IMR-90 (cell line): ENCODE measurements at regions not wholly inside any gene's neighbourhood (a gene's known extent, or its start where the extent isn't known, plus 50 kb on each side); places are given as distances from the start of the nearest gene placed in this dataset.

Experiments
- ATAC-seq: fragments of 200-7000 bp; cut with Tn5 transposase; 2 replicates; pipeline ENCODE4 v1.9.1; 2020; ENCODE audit warnings: low read depth, mild to moderate bottlenecking, moderate library complexity
- BruUV-seq: library from RNA; stranded (reverse); fragments of 400-500 nt; replicated peaks from 2 replicates; lab custom pipeline; 2021; lab: Mats Ljungman, UMichigan
- CTCF ChIA-PET: fragments of 300-600 bp; formaldehyde crosslinking; extraction: SDS; loops from one replicate; lab custom pipeline; 2021; ENCODE audit warnings: antibody characterized with exemption; lab: Yijun Ruan, JAX
- POLR2A ChIA-PET: fragments of 300-600 bp; sonication (Branson Sonifier 250); formaldehyde crosslinking; loops from one replicate; lab custom pipeline; 2022; ENCODE audit warnings: antibody characterized with exemption; ENCODE audit not compliant: unreplicated experiment; lab: Charles Lee
- DNase-seq: peaks from one replicate; pipeline ENCODE4 v3.0.0; 2013
- H2AFZ ChIP-seq: replicated peaks from 2 replicates; pipeline ENCODE3; 2013; ENCODE audit warnings: low read length, mild to moderate bottlenecking; ENCODE audit not compliant: poor library complexity
- H2AK5ac ChIP-seq: 2 replicates; pipeline ENCODE4 v1.6.1; 2013; ENCODE audit warnings: low read depth, low read length, inconsistent platforms
- H2AK9ac ChIP-seq: replicated peaks from 2 replicates; pipeline ENCODE3; 2013; ENCODE audit warnings: mild to moderate bottlenecking, low read depth, low read length, moderate library complexity; ENCODE audit not compliant: poor library complexity
- H2BK120ac ChIP-seq: 2 replicates; pipeline ENCODE4 v1.6.1; 2013; ENCODE audit warnings: low read depth, low read length, inconsistent platforms
- H2BK15ac ChIP-seq: 3 replicates; pipeline ENCODE4 v1.6.1; 2013; ENCODE audit warnings: low read depth, low read length, inconsistent platforms
- H2BK20ac ChIP-seq: 2 replicates; pipeline ENCODE4 v1.6.1; 2013; ENCODE audit warnings: low read depth, mild to moderate bottlenecking, inconsistent platforms, low read length, moderate library complexity
- H2BK5ac ChIP-seq: 2 replicates; pipeline ENCODE4 v1.6.1; 2013; ENCODE audit warnings: mild to moderate bottlenecking, low read depth, low read length, inconsistent platforms; ENCODE audit not compliant: poor library complexity, severe bottlenecking
- H3K14ac ChIP-seq: replicated peaks from 2 replicates; pipeline ENCODE4 v1.6.1; 2013; ENCODE audit warnings: low read depth, low read length, inconsistent platforms
- H3K18ac ChIP-seq: 2 replicates; pipeline ENCODE4 v1.6.1; 2013; ENCODE audit warnings: low read depth, low read length, control low read depth
- H3K23ac ChIP-seq: 2 replicates; pipeline ENCODE4 v1.6.1; 2013; ENCODE audit warnings: low read depth, low read length, inconsistent platforms
- H3K27ac ChIP-seq: 2 replicates; pipeline ENCODE4 v1.5.1; 2013; ENCODE audit warnings: mild to moderate bottlenecking, control low read depth, low read length; ENCODE audit not compliant: insufficient read depth
- H3K27me3 ChIP-seq: 2 replicates; pipeline ENCODE4 v1.6.1; 2013; ENCODE audit warnings: low read length; ENCODE audit not compliant: control insufficient read depth, insufficient read depth
- H3K36me3 ChIP-seq: 2 replicates; pipeline ENCODE4 v1.6.1; 2013; ENCODE audit warnings: low read length, mixed read lengths; ENCODE audit not compliant: control insufficient read depth, insufficient read depth
- H3K4ac ChIP-seq: 2 replicates; pipeline ENCODE4 v1.6.1; 2013; ENCODE audit warnings: low read depth, low read length, inconsistent platforms
- H3K4me1 ChIP-seq: 2 replicates; pipeline ENCODE4 v1.6.1; 2013; ENCODE audit warnings: low read length, mixed read lengths; ENCODE audit not compliant: control insufficient read depth, insufficient read depth
- H3K4me2 ChIP-seq: 2 replicates; pipeline ENCODE4 v1.6.1; 2013; ENCODE audit warnings: low read depth, mild to moderate bottlenecking, control low read depth, low read length, moderate library complexity
- H3K4me3 ChIP-seq: 2 replicates; pipeline ENCODE4 v1.5.1; 2013; ENCODE audit warnings: low read depth, mild to moderate bottlenecking, control low read depth, low read length, moderate library complexity; ENCODE audit not compliant: insufficient read depth
- H3K56ac ChIP-seq: 2 replicates; pipeline ENCODE4 v1.6.1; 2013; ENCODE audit warnings: low read length, inconsistent platforms; ENCODE audit not compliant: insufficient read depth; ENCODE audit errors: extremely low read depth
- H3K79me1 ChIP-seq, 2 experiments: 2 replicates each; pipeline ENCODE4 v1.6.1; 2013; ENCODE audit warnings: low read length in 2 of 2, inconsistent platforms in 1 of 2, low read depth in 1 of 2
- H3K9ac ChIP-seq: 2 replicates; pipeline ENCODE4 v1.6.1; 2013; ENCODE audit warnings: low read depth, low read length, control low read depth
- H3K9me1 ChIP-seq: 2 replicates; pipeline ENCODE4 v1.6.1; 2013; ENCODE audit warnings: low read length, inconsistent platforms; ENCODE audit not compliant: insufficient read depth
- H3K9me3 ChIP-seq: 2 replicates; pipeline ENCODE4 v1.6.1; 2013; ENCODE audit warnings: low read length; ENCODE audit not compliant: control insufficient read depth, insufficient read depth
- H4K20me1 ChIP-seq: 2 replicates; pipeline ENCODE4 v1.6.1; 2013; ENCODE audit warnings: low read length, inconsistent platforms; ENCODE audit not compliant: insufficient read depth
- H4K5ac ChIP-seq: 2 replicates; pipeline ENCODE4 v1.6.1; 2013; ENCODE audit warnings: mild to moderate bottlenecking, low read depth, low read length, control low read depth
- H4K8ac ChIP-seq, 2 experiments: 2 replicates each; pipeline ENCODE4 v1.6.1; 2013; ENCODE audit warnings: low read depth in 2 of 2, low read length in 2 of 2, control low read depth in 1 of 2, inconsistent platforms in 1 of 2
- H4K91ac ChIP-seq: 2 replicates; pipeline ENCODE4 v1.6.1; 2013; ENCODE audit warnings: low read depth, low read length, inconsistent platforms; ENCODE audit not compliant: insufficient read depth
- BHLHE40 ChIP-seq: fragments of 150-350 bp; IDR thresholded peaks from 2 replicates; pipeline ENCODE4 v1.6.1; 2016; ENCODE audit warnings: mild to moderate bottlenecking, low read depth, low read length
- CEBPB ChIP-seq: IDR thresholded peaks from 2 replicates; pipeline ENCODE4 v1.6.1; 2012; ENCODE audit warnings: low read depth, low read length, improper control_type of control experiment
- CTCF ChIP-seq: conservative IDR thresholded peaks from 2 replicates; pipeline ENCODE4 v1.5.1; 2012; ENCODE audit warnings: mild to moderate bottlenecking, low read depth, low read length, improper control_type of control experiment
- ELK1 ChIP-seq: fragments of 150-350 bp; IDR thresholded peaks from 2 replicates; pipeline ENCODE4 v1.6.1; 2016; ENCODE audit warnings: low read depth, mild to moderate bottlenecking, low read length, moderate library complexity, borderline replicate concordance
- FOS ChIP-seq: fragments of 150-350 bp; IDR thresholded peaks from 2 replicates; pipeline ENCODE4 v1.6.1; 2016; ENCODE audit warnings: low read depth, low read length
- MAFK ChIP-seq: IDR thresholded peaks from 2 replicates; pipeline ENCODE4 v1.6.1; 2012; ENCODE audit warnings: low read depth, low read length, improper control_type of control experiment
- MAZ ChIP-seq: IDR thresholded peaks from 2 replicates; pipeline ENCODE4 v1.6.1; 2012; ENCODE audit warnings: low read depth, mild to moderate bottlenecking, low read length, improper control_type of control experiment, moderate library complexity, borderline replicate concordance
- MXI1 ChIP-seq: IDR thresholded peaks from 2 replicates; pipeline ENCODE4 v1.6.1; 2012; ENCODE audit warnings: low read depth, mild to moderate bottlenecking, low read length, moderate library complexity, borderline replicate concordance
- NFE2L2 ChIP-seq: fragments of 150-350 bp; IDR thresholded peaks from 2 replicates; pipeline ENCODE4 v1.6.1; 2016; ENCODE audit warnings: low read depth, mild to moderate bottlenecking, low read length
- POLR2A ChIP-seq: IDR thresholded peaks from 2 replicates; pipeline ENCODE4 v1.6.1; 2012; ENCODE audit warnings: mild to moderate bottlenecking, low read depth, low read length
- RAD21 ChIP-seq: IDR thresholded peaks from 2 replicates; pipeline ENCODE4 v1.6.1; 2012; ENCODE audit warnings: low read length, improper control_type of control experiment
- RCOR1 ChIP-seq: IDR thresholded peaks from 2 replicates; pipeline ENCODE4 v1.6.1; 2012; ENCODE audit warnings: mild to moderate bottlenecking, low read length, improper control_type of control experiment; ENCODE audit not compliant: insufficient replicate concordance
- RFX5 ChIP-seq: IDR thresholded peaks from 2 replicates; pipeline ENCODE4 v1.8.0; 2012; ENCODE audit warnings: low read depth, mild to moderate bottlenecking, low read length, moderate library complexity
- SMC3 ChIP-seq: fragments of 150-350 bp; IDR thresholded peaks from 2 replicates; pipeline ENCODE4 v1.6.1; 2016; ENCODE audit warnings: low read depth, mild to moderate bottlenecking, antibody characterized with exemption, low read length, moderate library complexity
- USF2 ChIP-seq: fragments of 150-350 bp; IDR thresholded peaks from 2 replicates; pipeline ENCODE4 v1.6.1; 2017; ENCODE audit warnings: mild to moderate bottlenecking, antibody characterized with exemption, low read length, low read depth
- WGBS, 2 experiments: methylation state at CpG; one replicate each; pipeline versions ENCODE4 v1.1.5 to v1.1.7; 2013; ENCODE audit warnings: missing lambda C conversion rate in 2 of 2; ENCODE audit not compliant: insufficient read length in 1 of 2; ENCODE audit errors: extremely low coverage in 2 of 2; 5-methylcytosine and 5-hydroxymethylcytosine counted together
- dilution Hi-C: fragments of 300-500 bp; cut with HindIII; formaldehyde crosslinking; loops from one replicate; pipeline ENCODE4 v1.14.3; 2018; ENCODE audit warnings: low sequenced_read_pairs; ENCODE audit not compliant: unreplicated experiment
- in situ Hi-C: fragments of 300-500 bp; cut with MboI; formaldehyde crosslinking; loops from 3 replicates; pipeline ENCODE4 v1.14.3; 2019; ENCODE audit warnings: low sequenced_read_pairs, inconsistent platforms, mixed read lengths
- intact Hi-C: fragments of 100-400 bp; cut with micrococcal nuclease; formaldehyde crosslinking; loops from 2 replicates; pipeline ENCODE4 v1.10.0; 2022

GRCh38 chr11:42315846-42316245 lies 856.4 kb upstream of the LRRC4C start:
- intact Hi-C loops (no loop called here), in situ Hi-C loops (no loop called here), dilution Hi-C loops (no loop called here)
- Histone ChIP-seq H4K91ac (no peak overlapping the region), H3K9me1 (no peaks in the 10 kb centered on the region), H3K4me1 (no peaks in the 10 kb centered on the region), H3K14ac (no peak overlapping the region), H3K4me2 (no peak overlapping the region), H3K56ac (no peak overlapping the region), H3K18ac (no peak overlapping the region), H3K79me1 (no peaks in the 10 kb centered on the region), H3K27me3 (no peaks in the 10 kb centered on the region), H3K4ac (no peak overlapping the region), H4K5ac (no peak overlapping the region), H3K9me3 (peaks cover 2% of the 10 kb centered on the region; the same call in 1 of the 2 replicates), H2AFZ (no peak overlapping the region), H2BK120ac (no peak overlapping the region), H4K8ac (no peak overlapping the region), H2BK5ac (no peak overlapping the region), H3K4me3 (no peak overlapping the region), H3K9ac (no peak overlapping the region), H2BK20ac (no peak overlapping the region), H3K23ac (no peak overlapping the region), H2AK9ac (no peak overlapping the region), H3K27ac (no peak overlapping the region), H3K36me3 (no peaks in the 10 kb centered on the region), H2BK15ac (no peak overlapping the region), H2AK5ac (no peak overlapping the region), H4K20me1 (no peaks in the 10 kb centered on the region)
- no CpG with 5 or more reads among the region's 1 CpG for WGBS, 2 experiments
- BruUV-seq, result no TSS peak
- POLR2A ChIA-PET, result no interaction called here
- TF ChIP-seq MAZ, result no peak
- TF ChIP-seq RAD21, result no peak
- TF ChIP-seq ELK1, result no peak
- TF ChIP-seq MXI1, result no peak
- TF ChIP-seq RFX5, result no peak
- TF ChIP-seq USF2, result no peak
- TF ChIP-seq SMC3, result no peak
- TF ChIP-seq NFE2L2, result no peak
- no peak for TF ChIP-seq CTCF
- no peak for TF ChIP-seq BHLHE40
- no peak for TF ChIP-seq CEBPB
- no peak for TF ChIP-seq POLR2A
- no peak for TF ChIP-seq MAFK
- TF ChIP-seq FOS, result no peak
- no peak for TF ChIP-seq RCOR1
- CTCF ChIA-PET, result no interaction called here
- no peak for ATAC-seq
- no peak for DNase-seq
